ENCODE measurements at regions not wholly inside any gene's neighbourhood (a gene's known extent, or its start where the extent isn't known, plus 50 kb on each side); places are given as distances from the start of the nearest gene placed in this dataset.

GRCh38 chr14:37948266-37948665 lies 259.4 kb upstream of the SSTR1 start:
- Histone ChIP-seq H3K27ac (ENCODE audit: low read depth, low read length) (no peak overlapping the region), H3K36me3 (ENCODE audit: low read length) (no peaks in the 10 kb centered on the region), H3K4me3 (ENCODE audit: insufficient read depth, low read length, poor library complexity, severe bottlenecking) (no peak overlapping the region), H3K9me2 (replicated peaks; ENCODE audit: insufficient read depth, low read length) (no peaks in the 10 kb centered on the region), H3K9me3 (ENCODE audit: insufficient read depth, low read length) (peaks cover 3% of the 10 kb centered on the region; the same call in 1 of the 2 replicates), H3K9ac (ENCODE audit: low read length) (no peak overlapping the region), H3K4me2 (ENCODE audit: low read depth, low read length, poor library complexity, severe bottlenecking) (no peak overlapping the region), H3K79me2 (ENCODE audit: insufficient read depth, low read length) (no peaks in the 10 kb centered on the region), H2AFZ (ENCODE audit: low read depth, low read length, severe bottlenecking) (no peak overlapping the region), H4K20me1 (ENCODE audit: low read depth, low read length) (no peaks in the 10 kb centered on the region), H3F3A (ENCODE audit: insufficient read depth) (no peaks in the 10 kb centered on the region), H3K27me3 (ENCODE audit: low read length) (no peaks in the 10 kb centered on the region)
- no peak for TF ChIP-seq EZH2phosphoT487 (conservative IDR thresholded peaks at IDR 0.05; ENCODE audit: low read length)
- TF ChIP-seq, protein P1, sequence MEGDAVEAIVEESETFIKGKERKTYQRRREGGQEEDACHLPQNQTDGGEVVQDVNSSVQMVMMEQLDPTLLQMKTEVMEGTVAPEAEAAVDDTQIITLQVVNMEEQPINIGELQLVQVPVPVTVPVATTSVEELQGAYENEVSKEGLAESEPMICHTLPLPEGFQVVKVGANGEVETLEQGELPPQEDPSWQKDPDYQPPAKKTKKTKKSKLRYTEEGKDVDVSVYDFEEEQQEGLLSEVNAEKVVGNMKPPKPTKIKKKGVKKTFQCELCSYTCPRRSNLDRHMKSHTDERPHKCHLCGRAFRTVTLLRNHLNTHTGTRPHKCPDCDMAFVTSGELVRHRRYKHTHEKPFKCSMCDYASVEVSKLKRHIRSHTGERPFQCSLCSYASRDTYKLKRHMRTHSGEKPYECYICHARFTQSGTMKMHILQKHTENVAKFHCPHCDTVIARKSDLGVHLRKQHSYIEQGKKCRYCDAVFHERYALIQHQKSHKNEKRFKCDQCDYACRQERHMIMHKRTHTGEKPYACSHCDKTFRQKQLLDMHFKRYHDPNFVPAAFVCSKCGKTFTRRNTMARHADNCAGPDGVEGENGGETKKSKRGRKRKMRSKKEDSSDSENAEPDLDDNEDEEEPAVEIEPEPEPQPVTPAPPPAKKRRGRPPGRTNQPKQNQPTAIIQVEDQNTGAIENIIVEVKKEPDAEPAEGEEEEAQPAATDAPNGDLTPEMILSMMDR (IDR thresholded peaks at IDR 0.05; ENCODE audit: insufficient read depth, low read length, poor library complexity, severe bottlenecking) = no peak

DNA sequence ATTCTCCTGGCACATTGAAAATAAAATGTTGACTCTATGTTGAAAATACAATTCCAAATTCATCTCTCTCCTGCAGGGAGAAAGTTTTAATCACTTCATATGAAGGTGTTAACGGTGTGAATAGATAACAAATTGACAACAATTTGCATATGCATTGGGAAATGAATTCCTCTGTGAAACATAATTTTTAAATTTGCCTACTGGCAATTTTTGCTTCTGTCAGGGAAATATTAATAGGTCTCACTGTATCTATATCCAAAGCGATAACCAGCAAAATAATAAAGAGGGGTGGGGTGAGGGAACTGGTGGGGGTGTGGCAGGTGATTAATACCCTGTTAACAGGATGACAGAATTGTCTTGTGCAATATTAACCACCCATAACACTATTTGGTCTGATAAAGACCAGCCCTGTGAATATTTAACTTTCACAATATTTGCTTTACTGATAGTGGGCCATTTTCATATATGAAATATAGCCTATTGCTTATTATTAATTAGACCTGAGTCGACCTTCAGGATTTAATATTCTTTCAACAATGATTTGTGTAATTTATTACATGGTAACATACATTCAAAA lies 239.0 kb upstream of the SSTR1 start:
- no peaks in the 10 kb centered on the region for H3K9me2 ChIP-seq (replicated peaks; ENCODE audit: insufficient read depth, low read length)
- H3K9me3 ChIP-seq (ENCODE audit: insufficient read depth, low read length) = no peaks in the 10 kb centered on the region
- no peaks in the 10 kb centered on the region for H3F3A ChIP-seq (ENCODE audit: insufficient read depth)
- no peak overlapping the region for H3K27ac ChIP-seq (ENCODE audit: low read depth, low read length)
- H3K9ac ChIP-seq (ENCODE audit: low read length) = no peak overlapping the region
- H3K79me2 ChIP-seq (ENCODE audit: insufficient read depth, low read length) = no peaks in the 10 kb centered on the region
- no peaks in the 10 kb centered on the region for H4K20me1 ChIP-seq (ENCODE audit: low read depth, low read length)
- no peak overlapping the region for H3K4me2 ChIP-seq (ENCODE audit: low read depth, low read length, poor library complexity, severe bottlenecking)
- H3K36me3 ChIP-seq (ENCODE audit: low read length) = no peaks in the 10 kb centered on the region
- TF ChIP-seq EZH2phosphoT487 (conservative IDR thresholded peaks at IDR 0.05; ENCODE audit: low read length) = no peak
- TF ChIP-seq, protein P1 (IDR thresholded peaks at IDR 0.05; ENCODE audit: insufficient read depth, low read length, poor library complexity, severe bottlenecking) = no peak
- H2AFZ ChIP-seq (ENCODE audit: low read depth, low read length, severe bottlenecking) = no peak overlapping the region
- H3K27me3 ChIP-seq (ENCODE audit: low read length) = no peaks in the 10 kb centered on the region
- no peak overlapping the region for H3K4me3 ChIP-seq (ENCODE audit: insufficient read depth, low read length, poor library complexity, severe bottlenecking)

DNA sequence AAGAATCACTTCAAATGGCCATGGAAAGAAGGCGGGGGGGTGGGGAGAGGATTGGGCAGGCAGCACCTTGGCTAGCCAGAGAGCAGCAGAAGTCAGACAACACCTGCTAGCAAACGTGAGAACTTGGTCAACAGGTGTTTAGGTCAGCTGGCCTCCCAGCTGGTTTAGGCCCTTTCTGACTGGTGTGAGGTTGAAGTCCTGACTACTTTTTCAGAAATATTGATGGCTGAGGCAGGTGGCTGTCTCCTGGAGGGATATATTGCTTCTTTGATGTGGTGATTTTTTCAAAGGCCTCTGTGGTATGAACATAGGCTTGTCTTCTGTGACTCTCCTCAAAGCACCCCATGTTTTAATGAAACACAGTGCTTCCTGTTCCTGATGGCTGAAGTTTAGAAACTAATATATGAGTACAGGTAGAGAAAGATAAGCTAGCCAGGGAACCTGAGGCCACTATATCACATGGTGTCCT lies 238.2 kb upstream of the SSTR1 start:
- Histone ChIP-seq H3K4me3 (ENCODE audit: insufficient read depth, low read length, poor library complexity, severe bottlenecking) (no peak overlapping the region), H3K36me3 (ENCODE audit: low read length) (no peaks in the 10 kb centered on the region), H4K20me1 (ENCODE audit: low read depth, low read length) (no peaks in the 10 kb centered on the region), H3K9me3 (ENCODE audit: insufficient read depth, low read length) (no peaks in the 10 kb centered on the region), H3K4me2 (ENCODE audit: low read depth, low read length, poor library complexity, severe bottlenecking) (no peak overlapping the region), H3K79me2 (ENCODE audit: insufficient read depth, low read length) (no peaks in the 10 kb centered on the region), H3K9ac (ENCODE audit: low read length) (no peak overlapping the region), H3K27ac (ENCODE audit: low read depth, low read length) (no peak overlapping the region), H3K27me3 (ENCODE audit: low read length) (no peaks in the 10 kb centered on the region), H3K9me2 (replicated peaks; ENCODE audit: insufficient read depth, low read length) (no peaks in the 10 kb centered on the region), H2AFZ (ENCODE audit: low read depth, low read length, severe bottlenecking) (no peak overlapping the region), H3F3A (ENCODE audit: insufficient read depth) (no peaks in the 10 kb centered on the region)
- TF ChIP-seq EZH2phosphoT487 (conservative IDR thresholded peaks at IDR 0.05; ENCODE audit: low read length) = no peak
- TF ChIP-seq, protein P1 (IDR thresholded peaks at IDR 0.05; ENCODE audit: insufficient read depth, low read length, poor library complexity, severe bottlenecking) = no peak
